Hematopoietic multipotent progenitor cell treated with erythropoietin and hydrocortisone succinate and interleukin-3 and kit ligand, for 8 days (in vitro differentiated cells): ENCODE measurements at regions not wholly inside any gene's neighbourhood (a gene's known extent, or its start where the extent isn't known, plus 50 kb on each side); places are given as distances from the start of the nearest gene placed in this dataset.

Source experiments
- DNase-seq: peaks from one replicate; pipeline ENCODE4 v3.0.0-alpha.2; 2015

- no peak for DNase-seq
These were observed 78.1 kb upstream of the TBX20 start for GRCh38 chr7:35331730-35332678.

- no peak for DNase-seq
These were observed 75.1 kb upstream of the TBX20 start for GRCh38 chr7:35329026-35329425.

- no peak for DNase-seq
These were observed 65.7 kb upstream of the TBX20 start for GRCh38 chr7:35319606-35320005.

- DNase-seq = no peak
These were observed 62.6 kb upstream of the TBX20 start for GRCh38 chr7:35316549-35316948.

- no peak for DNase-seq
These were observed 61.6 kb upstream of the TBX20 start for GRCh38 chr7:35315517-35315916.

- DNase-seq = no peak
These were observed 60.5 kb upstream of the TBX20 start for GRCh38 chr7:35314354-35314753.

GRCh38 chr7:35313575-35313974 is 59.7 kb upstream of the TBX20 start:
- DNase-seq = no peak
